Chondrocyte (in vitro differentiated cells): ENCODE measurements at regions not wholly inside any gene's neighbourhood (a gene's known extent, or its start where the extent isn't known, plus 50 kb on each side); places are given as distances from the start of the nearest gene placed in this dataset.

Source experiments
- DNase-seq: peaks from one replicate; pipeline ENCODE4 v3.0.0; 2021; ENCODE audit warnings: mixed read lengths, low spot score
- H3K27ac Mint-ChIP-seq: one replicate; pipeline ENCODE4 v1.8.0; 2021; ENCODE audit warnings: mild to moderate bottlenecking, moderate library complexity, mixed read lengths; ENCODE audit not compliant: unreplicated experiment
- H3K27me3 Mint-ChIP-seq: 2 replicates; pipeline ENCODE4 v1.8.0; 2021; ENCODE audit warnings: low read depth, mixed read lengths
- H3K36me3 Mint-ChIP-seq: 2 replicates; pipeline ENCODE4 v1.8.0; 2021; ENCODE audit warnings: low read depth, mixed read lengths
- H3K4me1 Mint-ChIP-seq: 2 replicates; pipeline ENCODE4 v1.8.0; 2021; ENCODE audit warnings: low read depth, mild to moderate bottlenecking, mixed read lengths
- H3K4me3 Mint-ChIP-seq: one replicate; pipeline ENCODE4 v1.8.0; 2021; ENCODE audit warnings: mild to moderate bottlenecking, moderate library complexity, mixed read lengths; ENCODE audit not compliant: unreplicated experiment
- H3K9me3 Mint-ChIP-seq: 2 replicates; pipeline ENCODE4 v1.8.0; 2021; ENCODE audit warnings: low read depth, mixed read lengths
- TF ChIP-seq, protein P1 (sequence below): fragments of 200-600 bp; sonication (generic); IDR thresholded peaks from 2 replicates; pipeline ENCODE4 v1.5.0; 2021; ENCODE audit warnings: antibody characterized with exemption, mild to moderate bottlenecking, moderate library complexity

GRCh38 chr1:10867914-10868598 is 71.6 kb upstream of the CASZ1 start:
- peak overlapping the region; percentile 51 for H3K4me3 Mint-ChIP-seq

GRCh38 chr1:10868599-10868965 is 72.1 kb upstream of the CASZ1 start:
- H3K4me1 Mint-ChIP-seq, result peaks cover 12% of the 10 kb centered on the region
- H3K27me3 Mint-ChIP-seq, result peaks cover 49% of the 10 kb centered on the region
- no peaks in the 10 kb centered on the region for H3K9me3 Mint-ChIP-seq
- DNase-seq, result no peak
- H3K27ac Mint-ChIP-seq, result no peak overlapping the region
- H3K36me3 Mint-ChIP-seq, result no peaks in the 10 kb centered on the region
- TF ChIP-seq, protein P1, sequence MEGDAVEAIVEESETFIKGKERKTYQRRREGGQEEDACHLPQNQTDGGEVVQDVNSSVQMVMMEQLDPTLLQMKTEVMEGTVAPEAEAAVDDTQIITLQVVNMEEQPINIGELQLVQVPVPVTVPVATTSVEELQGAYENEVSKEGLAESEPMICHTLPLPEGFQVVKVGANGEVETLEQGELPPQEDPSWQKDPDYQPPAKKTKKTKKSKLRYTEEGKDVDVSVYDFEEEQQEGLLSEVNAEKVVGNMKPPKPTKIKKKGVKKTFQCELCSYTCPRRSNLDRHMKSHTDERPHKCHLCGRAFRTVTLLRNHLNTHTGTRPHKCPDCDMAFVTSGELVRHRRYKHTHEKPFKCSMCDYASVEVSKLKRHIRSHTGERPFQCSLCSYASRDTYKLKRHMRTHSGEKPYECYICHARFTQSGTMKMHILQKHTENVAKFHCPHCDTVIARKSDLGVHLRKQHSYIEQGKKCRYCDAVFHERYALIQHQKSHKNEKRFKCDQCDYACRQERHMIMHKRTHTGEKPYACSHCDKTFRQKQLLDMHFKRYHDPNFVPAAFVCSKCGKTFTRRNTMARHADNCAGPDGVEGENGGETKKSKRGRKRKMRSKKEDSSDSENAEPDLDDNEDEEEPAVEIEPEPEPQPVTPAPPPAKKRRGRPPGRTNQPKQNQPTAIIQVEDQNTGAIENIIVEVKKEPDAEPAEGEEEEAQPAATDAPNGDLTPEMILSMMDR, result no peak
- no peak overlapping the region for H3K4me3 Mint-ChIP-seq

More at GRCh38 chr1:10867914-10868598, 71.6 kb upstream of the CASZ1 start:
- peaks cover 12% of the 10 kb centered on the region for H3K4me1 Mint-ChIP-seq
- TF ChIP-seq, protein P1, result no peak
- H3K27ac Mint-ChIP-seq, result no peak overlapping the region
- H3K9me3 Mint-ChIP-seq, result no peaks in the 10 kb centered on the region
- peaks cover 54% of the 10 kb centered on the region for H3K27me3 Mint-ChIP-seq
- no peak for DNase-seq
- no peaks in the 10 kb centered on the region for H3K36me3 Mint-ChIP-seq

DNA sequence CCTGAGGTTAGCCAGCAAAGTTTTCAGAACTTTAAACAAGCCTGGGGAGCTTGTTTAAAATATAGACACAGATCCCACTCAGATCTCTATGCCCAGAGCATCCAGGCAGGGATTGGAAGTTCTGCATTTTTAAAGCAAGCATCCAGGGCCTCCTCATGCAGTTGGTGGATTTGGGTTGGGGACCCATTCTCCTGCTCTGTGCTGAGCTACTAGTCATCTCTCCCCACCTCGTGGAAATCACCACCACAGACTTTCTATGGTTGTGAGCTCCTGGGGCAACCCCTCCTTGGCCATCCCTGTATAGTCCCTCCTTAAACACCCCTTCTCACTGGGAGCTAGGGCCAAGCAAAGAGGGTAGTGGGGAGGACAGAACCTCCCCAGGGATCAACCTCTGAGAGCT is 73.5 kb upstream of the CASZ1 start:
- no peak for DNase-seq
- TF ChIP-seq, protein P1, result no peak

DNA sequence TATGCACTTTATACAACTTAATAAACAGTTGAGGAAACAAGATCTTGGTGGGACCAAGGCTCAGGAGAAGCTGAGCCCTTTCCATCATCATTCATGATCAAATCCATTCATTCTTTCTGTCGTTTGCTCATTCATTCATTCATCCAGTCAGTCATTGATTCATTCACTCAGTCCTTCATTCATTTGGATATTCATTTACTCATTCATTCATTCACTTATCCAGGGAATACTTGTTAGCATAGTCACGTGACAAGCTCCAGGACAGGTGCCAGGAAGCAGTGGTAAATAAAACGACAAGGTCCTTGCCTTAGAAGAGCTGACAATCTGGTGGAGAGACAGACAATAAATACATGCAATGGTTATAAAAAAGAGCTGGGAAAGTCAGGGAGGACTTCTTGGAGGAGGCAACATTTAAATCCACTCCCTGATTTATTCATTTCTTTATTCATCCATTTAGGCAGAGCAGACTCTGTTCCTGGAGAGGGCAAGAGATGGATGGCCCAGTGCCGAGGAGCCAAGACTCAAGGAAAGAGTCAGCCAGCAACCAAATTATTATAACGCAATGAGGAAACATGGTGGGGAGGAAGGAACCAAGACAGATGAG is 74.1 kb upstream of the CASZ1 start:
- Mint-ChIP-seq H3K36me3 (no peaks in the 10 kb centered on the region), H3K4me3 (no peak overlapping the region), H3K27me3 (peaks cover 30% of the 10 kb centered on the region), H3K27ac (no peak overlapping the region), H3K9me3 (no peaks in the 10 kb centered on the region), H3K4me1 (peaks cover 12% of the 10 kb centered on the region)
- no peak for DNase-seq
- TF ChIP-seq, protein P1, result no peak

More for the DNA sequence above, 73.5 kb upstream of the CASZ1 start:
- peaks cover 12% of the 10 kb centered on the region for H3K4me1 Mint-ChIP-seq
- H3K4me3 Mint-ChIP-seq, result no peak overlapping the region
- no peaks in the 10 kb centered on the region for H3K9me3 Mint-ChIP-seq
- peaks cover 36% of the 10 kb centered on the region for H3K27me3 Mint-ChIP-seq
- H3K36me3 Mint-ChIP-seq, result no peaks in the 10 kb centered on the region
- H3K27ac Mint-ChIP-seq, result no peak overlapping the region

GRCh38 chr1:10873189-10873588 is 76.7 kb upstream of the CASZ1 start:
- Mint-ChIP-seq H3K27me3 (peaks cover 25% of the 10 kb centered on the region), H3K9me3 (no peaks in the 10 kb centered on the region), H3K4me1 (no peaks in the 10 kb centered on the region), H3K36me3 (no peaks in the 10 kb centered on the region), H3K27ac (no peak overlapping the region), H3K4me3 (no peak overlapping the region)
- TF ChIP-seq, protein P1, result no peak
- DNase-seq, result no peak
